ENCODE measurements at regions not wholly inside any gene's neighbourhood (a gene's known extent, or its start where the extent isn't known, plus 50 kb on each side); places are given as distances from the start of the nearest gene placed in this dataset.

GRCh38 chr3:117734496-117734895 is 1024.9 kb downstream of the TUSC7 start:
- WGBS, 4 donors: 72 to 82% (median 78%) methylated on average over 3 of the region's 3 CpGs
- H3K36me3 ChIP-seq (replicated peaks in 1 of 2): no peaks in the 10 kb centered on the region
- no peaks in the 10 kb centered on the region for H3K27me3 ChIP-seq
- no peak overlapping the region for H3K4me3 ChIP-seq
- TF ChIP-seq CTCF (IDR thresholded peaks at IDR 0.05): no peak
- no peak for TF ChIP-seq POLR2A (IDR thresholded peaks at IDR 0.05)
- intact Hi-C loops (cut with DNase I): no loop called here
- H3K27ac ChIP-seq: no peak overlapping the region
- DNase-seq: no peak
- H3K4me1 ChIP-seq (replicated peaks in 1 of 2): peaks cover 0 to 11% of the 10 kb centered on the region in 2 donors
- no peaks in the 10 kb centered on the region for H3K9me3 ChIP-seq (replicated peaks in 1 of 3)

GRCh38 chr3:117735481-117736101 is 1026.0 kb downstream of the TUSC7 start:
- intact Hi-C loops (cut with DNase I): no loop called here
- no peak for DNase-seq
- WGBS, 4 donors: 38 to 53% (median 44%) methylated on average over 2 of the region's 2 CpGs

GRCh38 chr3:117736846-117737245 is 1027.3 kb downstream of the TUSC7 start:
- Histone ChIP-seq H3K9me3 (replicated peaks in 1 of 3) (no peaks in the 10 kb centered on the region), H3K27ac (no peak overlapping the region), H3K4me3 (no peak overlapping the region), H3K27me3 (no peaks in the 10 kb centered on the region), H3K4me1 (replicated peaks in 1 of 2) (peaks cover 0 to 11% of the 10 kb centered on the region in 2 donors), H3K36me3 (replicated peaks in 1 of 2) (no peaks in the 10 kb centered on the region)
- intact Hi-C loops (cut with DNase I): no loop called here
- no peak for TF ChIP-seq CTCF (IDR thresholded peaks at IDR 0.05)
- TF ChIP-seq POLR2A (IDR thresholded peaks at IDR 0.05): no peak
- no peak for DNase-seq
- 74 to 77% (median 74%) methylated on average over 3 of the region's 3 CpGs for WGBS, 4 donors

More at GRCh38 chr3:117735481-117736101, 1026.0 kb downstream of the TUSC7 start:
- Histone ChIP-seq H3K36me3 (replicated peaks in 1 of 2) (no peaks in the 10 kb centered on the region), H3K27me3 (no peaks in the 10 kb centered on the region), H3K27ac (no peak overlapping the region), H3K4me3 (no peak overlapping the region), H3K9me3 (replicated peaks in 1 of 3) (no peaks in the 10 kb centered on the region), H3K4me1 (replicated peaks in 1 of 2) (peaks cover 0 to 11% of the 10 kb centered on the region in 2 donors)
- TF ChIP-seq CTCF (IDR thresholded peaks at IDR 0.05) (no peak), POLR2A (IDR thresholded peaks at IDR 0.05) (no peak)

- intact Hi-C loops (cut with DNase I): no loop called here
- WGBS, 4 donors: 93 to 100% (median 95%) methylated on average over 1 of the region's 1 CpG
- no peak for DNase-seq
- Histone ChIP-seq H3K4me1 (replicated peaks in 1 of 2) (no peaks in the 10 kb centered on the region), H3K4me3 (no peak overlapping the region), H3K27ac (no peak overlapping the region), H3K9me3 (replicated peaks in 1 of 3) (no peaks in the 10 kb centered on the region), H3K36me3 (replicated peaks in 1 of 2) (no peaks in the 10 kb centered on the region), H3K27me3 (no peaks in the 10 kb centered on the region)
- TF ChIP-seq POLR2A (IDR thresholded peaks at IDR 0.05): no peak
- no peak for TF ChIP-seq CTCF (IDR thresholded peaks at IDR 0.05)
Observed at GRCh38 chr3:117743993-117744392, 1034.4 kb downstream of the TUSC7 start.

All from adrenal gland (tissue), 9 donors.